GM23248 (cell line): ENCODE measurements at regions not wholly inside any gene's neighbourhood (a gene's known extent, or its start where the extent isn't known, plus 50 kb on each side); places are given as distances from the start of the nearest gene placed in this dataset.

Experiments used
- EZH2 ChIP-seq: fragments of 200-600 bp; sonication (generic); IDR thresholded peaks from 2 replicates; pipeline ENCODE4 v1.6.1; 2018; ENCODE audit warnings: antibody characterized with exemption, mild to moderate bottlenecking; ENCODE audit not compliant: insufficient read depth, poor library complexity, severe bottlenecking
- EZH2phosphoT487 ChIP-seq: fragments of 200-600 bp; sonication (generic); IDR thresholded peaks from 2 replicates; pipeline ENCODE4 v1.6.1; 2018; ENCODE audit warnings: antibody characterized with exemption, moderate library complexity, mild to moderate bottlenecking, low read depth; ENCODE audit not compliant: insufficient read depth

GRCh38 chr21:22796147-22796546 is 1797.9 kb downstream of the NCAM2 start:
- no peak for TF ChIP-seq EZH2
- no peak for TF ChIP-seq EZH2phosphoT487
